Nephron (organoid): ENCODE measurements at regions not wholly inside any gene's neighbourhood (a gene's known extent, or its start where the extent isn't known, plus 50 kb on each side); places are given as distances from the start of the nearest gene placed in this dataset.

Experiments
- H3K27ac Mint-ChIP-seq, 3 experiments: 2 replicates each; pipeline ENCODE4 v1.8.0; 2020; ENCODE audit warnings: mixed read lengths in 3 of 3, mild to moderate bottlenecking in 2 of 3, moderate library complexity in 1 of 3
- H3K27me3 Mint-ChIP-seq: 2 replicates; pipeline ENCODE4 v1.8.0; 2021; ENCODE audit warnings: low read depth, mild to moderate bottlenecking, moderate library complexity, mixed read lengths
- H3K36me3 Mint-ChIP-seq: 2 replicates; pipeline ENCODE4 v1.8.0; 2020; ENCODE audit warnings: low read depth, mixed read lengths
- H3K4me1 Mint-ChIP-seq: 2 replicates; pipeline ENCODE4 v1.8.0; 2020; ENCODE audit warnings: mixed read lengths
- H3K4me3 Mint-ChIP-seq, 3 experiments: 2 replicates each; pipeline ENCODE4 v1.8.0; 2020; ENCODE audit warnings: mild to moderate bottlenecking in 3 of 3, mixed read lengths in 3 of 3, moderate library complexity in 2 of 3
- H3K9me3 Mint-ChIP-seq: 2 replicates; pipeline ENCODE4 v1.8.0; 2020; ENCODE audit warnings: mixed read lengths
- TF ChIP-seq, protein P1 (sequence below), 3 experiments: fragments of 200-600 bp; sonication (generic); IDR thresholded peaks; one replicate each; pipeline ENCODE4 v1.5.0; 2021; ENCODE audit warnings: antibody characterized with exemption in 3 of 3; ENCODE audit not compliant: unreplicated experiment in 3 of 3

DNA sequence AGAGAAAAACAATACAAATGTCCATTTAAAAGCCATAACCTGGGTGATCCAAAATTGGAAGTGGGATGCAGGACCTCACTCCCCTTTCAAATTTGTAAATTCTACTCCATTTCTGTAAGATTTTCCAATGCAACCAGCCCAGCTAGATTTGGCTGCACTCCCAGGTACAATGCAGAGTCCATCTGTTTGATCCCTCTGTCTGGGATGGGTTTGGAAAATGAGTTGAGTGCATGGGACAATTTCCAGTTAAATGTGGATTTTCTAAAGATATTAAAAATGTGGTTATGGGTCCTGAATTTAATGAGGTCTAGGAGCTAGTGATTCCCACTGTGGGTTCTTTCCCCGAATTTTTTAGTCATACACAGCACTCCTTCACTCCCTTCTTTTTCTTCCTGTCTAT, 104.0 kb upstream of the ATP10B start:
- Mint-ChIP-seq H3K4me1 (peaks cover 10% of the 10 kb centered on the region), H3K9me3 (no peaks in the 10 kb centered on the region), H3K4me3 (no peak overlapping the region), H3K36me3 (no peaks in the 10 kb centered on the region), H3K27ac (peak overlapping the region in 1 of 3 experiments; percentile 16), H3K27me3 (peaks cover 10% of the 10 kb centered on the region)
- TF ChIP-seq, protein P1, sequence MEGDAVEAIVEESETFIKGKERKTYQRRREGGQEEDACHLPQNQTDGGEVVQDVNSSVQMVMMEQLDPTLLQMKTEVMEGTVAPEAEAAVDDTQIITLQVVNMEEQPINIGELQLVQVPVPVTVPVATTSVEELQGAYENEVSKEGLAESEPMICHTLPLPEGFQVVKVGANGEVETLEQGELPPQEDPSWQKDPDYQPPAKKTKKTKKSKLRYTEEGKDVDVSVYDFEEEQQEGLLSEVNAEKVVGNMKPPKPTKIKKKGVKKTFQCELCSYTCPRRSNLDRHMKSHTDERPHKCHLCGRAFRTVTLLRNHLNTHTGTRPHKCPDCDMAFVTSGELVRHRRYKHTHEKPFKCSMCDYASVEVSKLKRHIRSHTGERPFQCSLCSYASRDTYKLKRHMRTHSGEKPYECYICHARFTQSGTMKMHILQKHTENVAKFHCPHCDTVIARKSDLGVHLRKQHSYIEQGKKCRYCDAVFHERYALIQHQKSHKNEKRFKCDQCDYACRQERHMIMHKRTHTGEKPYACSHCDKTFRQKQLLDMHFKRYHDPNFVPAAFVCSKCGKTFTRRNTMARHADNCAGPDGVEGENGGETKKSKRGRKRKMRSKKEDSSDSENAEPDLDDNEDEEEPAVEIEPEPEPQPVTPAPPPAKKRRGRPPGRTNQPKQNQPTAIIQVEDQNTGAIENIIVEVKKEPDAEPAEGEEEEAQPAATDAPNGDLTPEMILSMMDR (IDR thresholded peaks at IDR 0.05; ENCODE audit: unreplicated experiment in 3 of 3) = no peak

DNA sequence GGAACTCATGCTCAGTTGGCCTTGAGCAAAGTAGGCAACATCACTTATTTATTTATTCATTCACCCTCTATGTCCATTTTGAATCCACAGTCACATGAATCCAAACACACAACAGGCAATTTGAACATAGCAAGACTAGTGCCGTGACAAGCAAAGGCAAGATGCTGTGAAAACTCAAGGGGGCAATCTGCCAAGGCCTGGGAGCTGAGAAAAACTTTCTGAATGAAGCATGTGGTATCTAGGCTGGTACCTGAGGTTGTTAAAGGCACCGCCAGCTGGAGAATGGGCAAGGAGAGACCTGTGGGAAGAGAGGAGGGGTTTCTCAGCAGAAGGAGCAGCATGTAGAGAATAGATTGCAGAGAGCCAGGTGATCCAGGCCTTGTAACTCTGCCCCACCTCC, 98.3 kb upstream of the ATP10B start:
- Mint-ChIP-seq H3K36me3 (no peaks in the 10 kb centered on the region), H3K9me3 (peaks cover 6% of the 10 kb centered on the region), H3K27me3 (peaks cover 14% of the 10 kb centered on the region), H3K4me3 (no peak overlapping the region), H3K4me1 (peaks cover 9% of the 10 kb centered on the region), H3K27ac (no peak overlapping the region)
- TF ChIP-seq, protein P1 (IDR thresholded peaks at IDR 0.05; ENCODE audit: unreplicated experiment in 3 of 3) = no peak

DNA sequence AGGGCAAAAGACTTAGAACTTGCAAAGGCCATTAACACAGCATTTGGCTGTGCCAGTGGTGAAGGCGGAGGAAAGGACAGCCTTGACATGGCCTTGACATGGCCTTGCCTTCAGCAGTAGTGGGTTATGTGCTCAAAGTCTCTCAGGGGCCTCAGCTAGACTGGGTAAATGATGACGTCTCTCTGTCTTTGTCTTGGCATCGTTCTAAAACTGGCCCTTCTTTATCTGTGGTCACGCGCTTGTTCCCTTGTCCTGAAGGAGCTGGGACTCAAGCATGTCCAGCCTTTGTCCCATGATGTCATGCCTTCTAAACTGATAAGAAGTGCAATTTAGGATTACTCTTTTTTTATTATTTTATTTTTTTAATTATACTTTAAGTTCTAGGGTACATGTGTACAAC, 88.7 kb upstream of the ATP10B start:
- Mint-ChIP-seq H3K4me1 (no peaks in the 10 kb centered on the region), H3K27me3 (no peaks in the 10 kb centered on the region), H3K9me3 (peaks cover 10% of the 10 kb centered on the region), H3K4me3 (no peak overlapping the region), H3K27ac (no peak overlapping the region), H3K36me3 (no peaks in the 10 kb centered on the region)
- TF ChIP-seq, protein P1 (IDR thresholded peaks at IDR 0.05; ENCODE audit: unreplicated experiment in 3 of 3) = no peak

DNA sequence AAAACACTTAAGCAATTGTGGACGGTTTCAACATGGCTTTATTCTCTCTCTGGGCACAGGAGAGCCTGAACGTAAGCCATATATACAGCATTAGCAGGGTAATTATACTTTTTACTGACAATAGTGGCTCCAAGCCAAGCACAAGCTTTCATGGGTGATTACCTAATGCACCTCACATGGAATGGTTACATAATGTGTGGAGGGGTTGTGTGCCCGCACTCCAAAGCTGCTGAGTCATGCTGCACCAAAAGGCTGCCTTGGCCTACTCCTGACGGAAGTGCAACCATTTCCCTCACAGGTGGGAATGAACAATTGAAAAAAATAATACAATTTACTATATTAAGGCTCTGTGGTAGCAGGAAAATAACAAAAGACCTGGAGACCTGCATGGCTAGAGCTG, 86.5 kb upstream of the ATP10B start:
- no peak overlapping the region for H3K27ac Mint-ChIP-seq
- no peaks in the 10 kb centered on the region for H3K4me1 Mint-ChIP-seq
- no peaks in the 10 kb centered on the region for H3K9me3 Mint-ChIP-seq
- H3K27me3 Mint-ChIP-seq = no peaks in the 10 kb centered on the region
- TF ChIP-seq, protein P1 (IDR thresholded peaks at IDR 0.05; ENCODE audit: unreplicated experiment in 3 of 3) = no peak
- H3K36me3 Mint-ChIP-seq = no peaks in the 10 kb centered on the region
- no peak overlapping the region for H3K4me3 Mint-ChIP-seq

DNA sequence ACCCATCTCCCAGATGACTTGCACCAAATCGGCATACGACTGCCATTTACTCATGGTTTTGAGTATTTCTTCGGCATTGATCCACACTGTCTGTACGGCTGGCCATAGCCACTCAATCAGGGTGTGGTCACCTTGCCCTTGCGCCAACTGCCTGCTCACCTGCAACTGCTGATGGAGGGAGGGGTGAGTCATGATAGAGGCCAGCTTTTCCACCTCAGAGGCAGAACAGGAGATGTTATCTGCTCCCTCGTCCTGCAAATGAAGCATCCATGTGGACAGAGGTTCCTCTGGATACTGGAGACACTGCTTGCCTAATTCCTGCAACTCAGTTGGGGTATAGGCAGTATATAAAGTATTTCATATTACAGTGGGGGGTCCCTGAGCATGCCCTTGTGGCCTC, 85.6 kb upstream of the ATP10B start:
- Mint-ChIP-seq H3K9me3 (no peaks in the 10 kb centered on the region), H3K4me1 (no peaks in the 10 kb centered on the region), H3K36me3 (no peaks in the 10 kb centered on the region), H3K27ac (no peak overlapping the region), H3K4me3 (no peak overlapping the region), H3K27me3 (no peaks in the 10 kb centered on the region)
- TF ChIP-seq, protein P1 (IDR thresholded peaks at IDR 0.05; ENCODE audit: unreplicated experiment in 3 of 3) = no peak

DNA sequence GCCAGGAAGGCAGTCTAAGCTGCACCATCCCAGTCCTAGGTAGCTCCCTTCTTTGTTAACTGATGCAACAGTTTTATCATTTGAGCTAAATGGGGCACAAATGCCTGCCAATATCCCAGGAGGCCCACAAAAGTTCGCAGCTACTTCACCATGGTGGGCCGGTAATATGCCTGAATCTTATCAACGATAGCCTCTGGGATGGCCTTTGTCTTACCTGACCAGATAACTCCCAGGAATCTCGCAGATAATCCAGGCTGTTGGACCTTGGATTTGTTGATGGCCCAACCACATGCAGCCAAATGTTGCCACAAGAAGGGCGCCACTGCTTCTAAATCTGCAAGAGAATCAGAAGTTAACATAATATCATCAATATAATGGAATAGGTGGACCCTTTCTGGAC, 83.8 kb upstream of the ATP10B start:
- Mint-ChIP-seq H3K36me3 (no peaks in the 10 kb centered on the region), H3K4me3 (no peak overlapping the region), H3K27me3 (peaks cover 9% of the 10 kb centered on the region), H3K27ac (no peak overlapping the region), H3K4me1 (peaks cover 1% of the 10 kb centered on the region), H3K9me3 (no peaks in the 10 kb centered on the region)
- TF ChIP-seq, protein P1 (IDR thresholded peaks at IDR 0.05; ENCODE audit: unreplicated experiment in 3 of 3) = no peak
